Bronchial epithelial cell (primary cell): ENCODE measurements at regions not wholly inside any gene's neighbourhood (a gene's known extent, or its start where the extent isn't known, plus 50 kb on each side); places are given as distances from the start of the nearest gene placed in this dataset.

Experiments
- DNase-seq: peaks from one replicate; pipeline ENCODE4 v3.0.0-alpha.2; 2010; ENCODE audit warnings: low read depth
- FAIRE-seq: peaks from 2 replicates; lab custom pipeline; 2011; peaks lifted over from hg19 to GRCh38; lab: Jason Lieb, UNC
- H3K27me3 ChIP-seq: 2 replicates; pipeline ENCODE4 v1.5.1; 2011; ENCODE audit warnings: low read length; ENCODE audit not compliant: control insufficient read depth, insufficient read depth
- H3K36me3 ChIP-seq: 2 replicates; pipeline ENCODE4 v1.5.1; 2011; ENCODE audit warnings: low read length; ENCODE audit not compliant: control insufficient read depth, insufficient read depth
- H3K4me3 ChIP-seq: 2 replicates; pipeline ENCODE4 v1.5.1; 2011; ENCODE audit warnings: mild to moderate bottlenecking, low read depth, low read length, control low read depth
- TF ChIP-seq, protein P1 (sequence below): IDR thresholded peaks from 2 replicates; pipeline ENCODE4 v1.5.1; 2011; ENCODE audit warnings: mild to moderate bottlenecking, moderate library complexity, low read length, control low read depth, inconsistent platforms; ENCODE audit not compliant: insufficient read depth, severe bottlenecking

DNA sequence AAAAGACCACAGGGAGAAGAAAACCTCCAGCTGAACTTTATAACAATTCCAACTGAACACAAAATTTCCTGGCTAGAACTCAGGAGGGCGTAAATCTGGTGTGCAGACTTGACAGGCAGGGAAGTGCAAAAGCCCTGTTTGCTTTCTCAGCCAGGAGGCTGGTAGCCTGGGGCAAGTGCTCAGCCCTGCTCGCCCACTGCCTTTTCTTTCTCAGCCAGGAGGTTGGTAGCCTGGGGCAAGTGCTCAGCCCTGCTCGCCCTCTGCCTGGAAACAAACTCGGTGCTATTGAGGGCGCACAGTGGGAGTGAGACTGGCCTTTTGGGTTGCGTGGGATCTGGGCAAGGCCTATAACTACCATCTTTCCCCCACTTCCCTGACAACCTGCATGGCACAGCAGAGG lies 275.4 kb upstream of the MAOA start:
- Histone ChIP-seq H3K4me3 (no peak overlapping the region), H3K36me3 (no peaks in the 10 kb centered on the region), H3K27me3 (no peaks in the 10 kb centered on the region)
- no peak for DNase-seq
- no peak for FAIRE-seq
- TF ChIP-seq, protein P1, sequence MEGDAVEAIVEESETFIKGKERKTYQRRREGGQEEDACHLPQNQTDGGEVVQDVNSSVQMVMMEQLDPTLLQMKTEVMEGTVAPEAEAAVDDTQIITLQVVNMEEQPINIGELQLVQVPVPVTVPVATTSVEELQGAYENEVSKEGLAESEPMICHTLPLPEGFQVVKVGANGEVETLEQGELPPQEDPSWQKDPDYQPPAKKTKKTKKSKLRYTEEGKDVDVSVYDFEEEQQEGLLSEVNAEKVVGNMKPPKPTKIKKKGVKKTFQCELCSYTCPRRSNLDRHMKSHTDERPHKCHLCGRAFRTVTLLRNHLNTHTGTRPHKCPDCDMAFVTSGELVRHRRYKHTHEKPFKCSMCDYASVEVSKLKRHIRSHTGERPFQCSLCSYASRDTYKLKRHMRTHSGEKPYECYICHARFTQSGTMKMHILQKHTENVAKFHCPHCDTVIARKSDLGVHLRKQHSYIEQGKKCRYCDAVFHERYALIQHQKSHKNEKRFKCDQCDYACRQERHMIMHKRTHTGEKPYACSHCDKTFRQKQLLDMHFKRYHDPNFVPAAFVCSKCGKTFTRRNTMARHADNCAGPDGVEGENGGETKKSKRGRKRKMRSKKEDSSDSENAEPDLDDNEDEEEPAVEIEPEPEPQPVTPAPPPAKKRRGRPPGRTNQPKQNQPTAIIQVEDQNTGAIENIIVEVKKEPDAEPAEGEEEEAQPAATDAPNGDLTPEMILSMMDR, result no peak

DNA sequence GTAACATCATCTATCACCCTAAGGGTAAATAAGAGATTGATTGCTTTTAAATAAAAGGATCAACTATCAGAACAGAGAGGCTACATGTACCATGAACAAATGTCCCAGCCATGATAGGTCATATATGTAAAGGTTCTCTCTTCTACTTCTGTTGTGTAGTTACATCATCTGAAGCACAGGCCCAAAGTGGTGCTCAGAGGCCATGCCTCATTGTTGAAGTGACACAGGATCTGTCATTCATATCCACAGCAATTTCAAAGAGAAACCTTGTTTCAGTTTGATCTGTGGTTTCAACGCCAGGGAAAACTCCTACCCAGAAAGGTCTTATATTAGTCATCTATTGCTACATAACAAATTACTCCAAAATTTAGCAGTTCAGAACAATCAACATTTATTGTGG lies 269.2 kb upstream of the MAOA start:
- TF ChIP-seq, protein P1, result no peak

DNA sequence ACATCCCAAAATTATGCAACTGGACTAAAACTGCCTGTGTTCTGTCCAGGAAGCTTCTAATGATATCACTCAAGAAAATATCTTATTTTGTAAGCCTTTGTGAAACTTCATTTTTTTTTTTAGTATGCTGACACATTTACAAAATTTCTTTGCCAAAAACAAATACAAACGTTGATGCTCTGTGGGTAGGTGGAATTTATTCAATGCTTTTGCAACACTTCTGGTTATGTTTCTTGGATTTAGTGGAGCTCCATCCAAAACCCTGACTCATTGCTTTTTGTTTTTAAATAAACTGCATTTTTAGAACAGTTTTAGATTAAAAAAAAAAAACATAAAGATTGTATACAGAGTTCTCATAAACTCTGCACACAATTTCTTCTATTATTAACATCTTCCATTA lies 250.9 kb upstream of the MAOA start:
- DNase-seq (no peak), FAIRE-seq (no peak)
- TF ChIP-seq, protein P1, result no peak
- no peak overlapping the region for H3K4me3 ChIP-seq
- no peaks in the 10 kb centered on the region for H3K27me3 ChIP-seq
- no peaks in the 10 kb centered on the region for H3K36me3 ChIP-seq

More for the DNA sequence above, 269.2 kb upstream of the MAOA start:
- H3K4me3 ChIP-seq, result no peak overlapping the region
- H3K36me3 ChIP-seq, result no peaks in the 10 kb centered on the region
- peak; percentile 4 for DNase-seq
- no peak for FAIRE-seq
- no peaks in the 10 kb centered on the region for H3K27me3 ChIP-seq

DNA sequence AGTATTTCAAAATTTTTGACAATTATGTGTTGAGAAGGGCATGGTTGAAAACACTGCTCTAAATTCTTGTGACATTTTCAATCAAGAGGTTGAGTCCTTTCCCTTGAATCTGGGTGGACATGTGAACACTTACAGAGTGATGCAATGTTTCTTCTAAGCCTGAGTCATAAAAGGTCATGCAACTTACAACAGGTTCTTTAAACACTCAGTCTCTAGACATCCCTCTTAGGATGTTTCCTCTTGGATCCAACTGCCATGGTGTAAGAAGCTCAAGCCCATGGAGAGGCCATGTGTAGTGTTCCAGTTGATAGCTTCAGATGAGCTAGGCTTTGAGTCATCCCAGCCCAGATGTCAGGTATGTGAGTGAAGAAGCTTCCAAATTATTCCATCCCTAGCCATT lies 232.2 kb upstream of the MAOA start:
- FAIRE-seq, result peak; percentile 70
- peak; percentile 64 for DNase-seq
- H3K4me3 ChIP-seq, result no peak overlapping the region

DNA sequence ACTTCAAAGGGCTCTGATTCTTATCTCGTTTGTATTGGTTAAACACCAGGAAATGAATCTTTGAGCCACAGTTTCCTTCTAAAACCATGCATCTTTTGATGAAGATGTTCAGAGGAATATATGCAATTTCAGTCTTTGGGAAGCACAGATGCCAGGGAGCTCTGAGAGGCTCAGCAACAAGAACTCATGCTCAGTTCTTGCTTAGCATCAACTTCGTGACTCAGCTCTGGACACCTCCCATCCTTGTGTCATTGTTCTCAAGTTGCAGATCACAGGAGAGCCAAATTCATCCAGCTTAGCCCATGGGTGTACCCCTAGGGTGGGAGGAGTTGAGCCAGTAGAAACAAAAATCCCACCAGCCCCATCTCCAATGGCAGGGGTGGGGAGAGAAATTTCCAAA lies 219.6 kb upstream of the MAOA start:
- Histone ChIP-seq H3K36me3 (no peaks in the 10 kb centered on the region), H3K4me3 (no peak overlapping the region), H3K27me3 (no peaks in the 10 kb centered on the region)
- TF ChIP-seq, protein P1, result no peak
- no peak for FAIRE-seq
- DNase-seq, result no peak

More for the DNA sequence above, 232.2 kb upstream of the MAOA start:
- TF ChIP-seq, protein P1, result no peak
- Histone ChIP-seq H3K27me3 (no peaks in the 10 kb centered on the region), H3K36me3 (no peaks in the 10 kb centered on the region)

DNA sequence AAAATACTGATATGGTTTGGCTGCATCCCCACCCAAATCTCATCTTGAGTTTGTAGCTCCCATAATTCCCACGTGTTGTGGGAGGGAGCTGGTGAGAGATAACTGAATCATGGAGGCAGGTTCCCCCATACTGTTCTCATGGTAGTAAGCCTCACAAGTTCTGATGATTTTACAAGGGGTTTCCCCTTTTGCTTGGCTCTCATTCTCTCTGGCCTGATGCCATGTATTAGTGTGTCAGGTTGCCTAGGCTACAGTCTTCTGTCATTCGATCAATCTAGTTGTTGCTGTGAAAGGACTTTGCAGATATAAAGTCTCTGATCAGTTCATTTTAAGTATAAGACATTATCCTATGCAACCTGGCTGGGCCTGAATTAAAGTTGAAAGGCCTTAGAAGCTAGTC lies 209.3 kb upstream of the MAOA start:
- H3K36me3 ChIP-seq, result no peaks in the 10 kb centered on the region
- no peak overlapping the region for H3K4me3 ChIP-seq
- TF ChIP-seq, protein P1, result no peak
- no peak for FAIRE-seq
- H3K27me3 ChIP-seq, result no peaks in the 10 kb centered on the region
- no peak for DNase-seq
